DND-41 (cell line): ENCODE measurements at regions not wholly inside any gene's neighbourhood (a gene's known extent, or its start where the extent isn't known, plus 50 kb on each side); places are given as distances from the start of the nearest gene placed in this dataset.

Experiments used
- EZH2 ChIP-seq: IDR thresholded peaks from 3 replicates; pipeline ENCODE4 v1.6.1; 2012; ENCODE audit warnings: borderline replicate concordance, low read depth, mild to moderate bottlenecking, moderate library complexity, low read length, inconsistent platforms; ENCODE audit not compliant: severe bottlenecking
- TF ChIP-seq, protein P1 (sequence below): IDR thresholded peaks from 2 replicates; pipeline ENCODE4 v1.5.1; 2012; ENCODE audit warnings: borderline replicate concordance, low read length, moderate library complexity, mild to moderate bottlenecking; ENCODE audit not compliant: poor library complexity, severe bottlenecking; ENCODE audit errors: extremely low read depth

DNA sequence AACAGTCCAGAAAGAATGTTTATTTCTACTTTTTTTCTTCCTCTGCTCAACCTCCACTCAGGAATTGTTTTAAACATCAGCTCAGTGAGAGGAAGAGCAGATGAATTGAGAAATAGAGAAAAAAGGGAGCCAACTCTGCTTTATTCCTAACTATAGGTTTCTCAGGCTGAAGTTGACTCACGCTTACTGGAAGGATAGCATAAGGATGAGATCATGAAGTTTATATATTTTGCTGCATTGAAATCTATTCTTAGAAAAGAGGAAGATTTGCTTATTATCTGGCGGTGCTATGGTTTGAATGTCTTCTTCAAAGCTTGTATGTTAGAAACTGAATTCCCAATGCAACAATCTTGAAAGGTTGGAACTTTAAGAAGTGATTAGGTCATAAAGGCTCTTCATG, 1673.4 kb upstream of the PCDH7 start:
- TF ChIP-seq, protein P1, sequence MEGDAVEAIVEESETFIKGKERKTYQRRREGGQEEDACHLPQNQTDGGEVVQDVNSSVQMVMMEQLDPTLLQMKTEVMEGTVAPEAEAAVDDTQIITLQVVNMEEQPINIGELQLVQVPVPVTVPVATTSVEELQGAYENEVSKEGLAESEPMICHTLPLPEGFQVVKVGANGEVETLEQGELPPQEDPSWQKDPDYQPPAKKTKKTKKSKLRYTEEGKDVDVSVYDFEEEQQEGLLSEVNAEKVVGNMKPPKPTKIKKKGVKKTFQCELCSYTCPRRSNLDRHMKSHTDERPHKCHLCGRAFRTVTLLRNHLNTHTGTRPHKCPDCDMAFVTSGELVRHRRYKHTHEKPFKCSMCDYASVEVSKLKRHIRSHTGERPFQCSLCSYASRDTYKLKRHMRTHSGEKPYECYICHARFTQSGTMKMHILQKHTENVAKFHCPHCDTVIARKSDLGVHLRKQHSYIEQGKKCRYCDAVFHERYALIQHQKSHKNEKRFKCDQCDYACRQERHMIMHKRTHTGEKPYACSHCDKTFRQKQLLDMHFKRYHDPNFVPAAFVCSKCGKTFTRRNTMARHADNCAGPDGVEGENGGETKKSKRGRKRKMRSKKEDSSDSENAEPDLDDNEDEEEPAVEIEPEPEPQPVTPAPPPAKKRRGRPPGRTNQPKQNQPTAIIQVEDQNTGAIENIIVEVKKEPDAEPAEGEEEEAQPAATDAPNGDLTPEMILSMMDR = no peak
- no peak for TF ChIP-seq EZH2
